AG09319 (cell line): ENCODE measurements at regions not wholly inside any gene's neighbourhood (a gene's known extent, or its start where the extent isn't known, plus 50 kb on each side); places are given as distances from the start of the nearest gene placed in this dataset.
"Not testable (repeated sequence)": the region's sequence is repeated elsewhere in the genome, so short reads cannot be mapped to it uniquely, and the experiment has no call there.

Experiments used
- DNase-seq: peaks from one replicate; pipeline ENCODE4 v3.0.0-alpha.2; 2010; ENCODE audit warnings: low read depth; ENCODE audit errors: extremely low read depth
- CTCF ChIP-seq: IDR thresholded peaks from 2 replicates; pipeline ENCODE4 v1.5.1; 2011; ENCODE audit warnings: low read depth, mild to moderate bottlenecking, inconsistent platforms, low read length, moderate library complexity

- not testable (repeated sequence) for DNase-seq
These were observed 80.3 kb downstream of the ANXA5 start for GRCh38 chr4:121616449-121616848.

- no peak for TF ChIP-seq CTCF
- DNase-seq = no peak
These were observed 82.7 kb downstream of the ANXA5 start for GRCh38 chr4:121614101-121614500.

- TF ChIP-seq CTCF = no peak
These were observed 97.7 kb downstream of the ANXA5 start for GRCh38 chr4:121599049-121599448.

GRCh38 chr4:121597346-121597934 lies 99.3 kb downstream of the ANXA5 start:
- TF ChIP-seq CTCF = no peak

More at GRCh38 chr4:121599049-121599448, 97.7 kb downstream of the ANXA5 start:
- DNase-seq = no peak

GRCh38 chr4:121594796-121595526 lies 101.8 kb downstream of the ANXA5 start:
- DNase-seq = no peak
- TF ChIP-seq CTCF = no peak

More at GRCh38 chr4:121597346-121597934, 99.3 kb downstream of the ANXA5 start:
- DNase-seq = no peak

- no peak for TF ChIP-seq CTCF
- DNase-seq = no peak
These were observed 103.0 kb downstream of the ANXA5 start for GRCh38 chr4:121593760-121594159.

GRCh38 chr4:121592257-121592656 lies 104.5 kb downstream of the ANXA5 start:
- DNase-seq = not testable (repeated sequence)

- no peak for DNase-seq
- no peak for TF ChIP-seq CTCF
These were observed 111.9 kb downstream of the ANXA5 start for GRCh38 chr4:121584836-121585235.
